ENCODE measurements at regions not wholly inside any gene's neighbourhood (a gene's known extent, or its start where the extent isn't known, plus 50 kb on each side); places are given as distances from the start of the nearest gene placed in this dataset.

- TF ChIP-seq CTCF (IDR thresholded peaks at IDR 0.05; ENCODE audit: low read depth, low read length, poor library complexity, severe bottlenecking) (no peak), EZH2phosphoT487 (IDR thresholded peaks at IDR 0.05; ENCODE audit: borderline replicate concordance, low read length) (no peak)
These were observed 88.1 kb upstream of the JAK1 start for GRCh38 chr1:65054481-65054880.

All from DOHH2 (cell line).